SU-DHL-6 (cell line): ENCODE measurements at regions not wholly inside any gene's neighbourhood (a gene's known extent, or its start where the extent isn't known, plus 50 kb on each side); places are given as distances from the start of the nearest gene placed in this dataset.

Experiments
- H2AFZ ChIP-seq: fragments of 200-600 bp; sonication (generic); 2 replicates; pipeline ENCODE4 v1.6.1; 2014; ENCODE audit warnings: low read depth, mild to moderate bottlenecking, moderate library complexity, mixed read lengths, antibody characterized with exemption, low read length; ENCODE audit not compliant: severe bottlenecking
- H3F3A ChIP-seq: fragments of 200-600 bp; shearing (Covaris generic); 2 replicates; pipeline ENCODE4 v1.6.0; 2016; ENCODE audit warnings: antibody characterized with exemption, mild to moderate bottlenecking; ENCODE audit not compliant: insufficient read depth
- H3K27ac ChIP-seq: fragments of 200-600 bp; sonication (generic); 2 replicates; pipeline ENCODE4 v1.5.1; 2016; ENCODE audit warnings: low read depth, mild to moderate bottlenecking, low read length, moderate library complexity, mixed read lengths
- H3K27me3 ChIP-seq: fragments of 200-600 bp; sonication (generic), shearing (Covaris generic); 2 replicates; pipeline ENCODE4 v1.6.0; 2014; ENCODE audit warnings: mild to moderate bottlenecking, low read length
- H3K36me3 ChIP-seq: fragments of 200-600 bp; sonication (generic); 2 replicates; pipeline ENCODE4 v1.6.1; 2014; ENCODE audit warnings: mild to moderate bottlenecking, low read length, mixed read lengths
- H3K4me2 ChIP-seq: fragments of 300-600, 200-600 bp; shearing (Covaris generic), sonication (generic); 2 replicates; pipeline ENCODE4 v1.6.0; 2014; ENCODE audit warnings: low read length, low read depth, mild to moderate bottlenecking; ENCODE audit not compliant: poor library complexity, severe bottlenecking
- H3K4me3 ChIP-seq: fragments of 200-600 bp; sonication (generic); 2 replicates; pipeline ENCODE4 v1.5.1; 2014; ENCODE audit warnings: antibody characterized with exemption, low read length, mild to moderate bottlenecking, mixed read lengths; ENCODE audit not compliant: insufficient read depth, poor library complexity, severe bottlenecking
- H3K79me2 ChIP-seq: fragments of 200-600 bp; sonication (generic); 2 replicates; pipeline ENCODE4 v1.6.1; 2014; ENCODE audit warnings: mild to moderate bottlenecking, low read length, moderate library complexity; ENCODE audit not compliant: insufficient read depth
- H3K9ac ChIP-seq: fragments of 200-600 bp; sonication (generic); 2 replicates; pipeline ENCODE4 v1.7.0; 2014; ENCODE audit warnings: mild to moderate bottlenecking, low read length
- H3K9me2 ChIP-seq: fragments of 200-600 bp; sonication (generic); replicated peaks from 2 replicates; pipeline ENCODE4 v1.6.1; 2014; ENCODE audit warnings: low read length; ENCODE audit not compliant: insufficient read depth
- H3K9me3 ChIP-seq: fragments of 200-600 bp; sonication (generic); 2 replicates; pipeline ENCODE4 v1.6.1; 2014; ENCODE audit warnings: low read length, mixed read lengths; ENCODE audit not compliant: insufficient read depth
- H4K20me1 ChIP-seq: fragments of 200-600 bp; sonication (generic); 2 replicates; pipeline ENCODE4 v1.6.1; 2014; ENCODE audit warnings: low read depth, mild to moderate bottlenecking, antibody characterized with exemption, low read length, moderate library complexity, mixed read lengths
- EZH2phosphoT487 ChIP-seq: fragments of 200-600 bp; sonication (generic), shearing (Covaris generic); conservative IDR thresholded peaks from 2 replicates; pipeline ENCODE4 v1.6.1; 2018; ENCODE audit warnings: mild to moderate bottlenecking, antibody characterized with exemption, low read length, moderate library complexity, mixed read lengths
- TF ChIP-seq, protein P1 (sequence below): fragments of 200-600 bp; sonication (generic); IDR thresholded peaks from one replicate; pipeline ENCODE4 v1.5.1; 2017; ENCODE audit warnings: antibody characterized with exemption, mild to moderate bottlenecking, low read length, moderate library complexity; ENCODE audit not compliant: insufficient read depth, poor library complexity, severe bottlenecking

DNA sequence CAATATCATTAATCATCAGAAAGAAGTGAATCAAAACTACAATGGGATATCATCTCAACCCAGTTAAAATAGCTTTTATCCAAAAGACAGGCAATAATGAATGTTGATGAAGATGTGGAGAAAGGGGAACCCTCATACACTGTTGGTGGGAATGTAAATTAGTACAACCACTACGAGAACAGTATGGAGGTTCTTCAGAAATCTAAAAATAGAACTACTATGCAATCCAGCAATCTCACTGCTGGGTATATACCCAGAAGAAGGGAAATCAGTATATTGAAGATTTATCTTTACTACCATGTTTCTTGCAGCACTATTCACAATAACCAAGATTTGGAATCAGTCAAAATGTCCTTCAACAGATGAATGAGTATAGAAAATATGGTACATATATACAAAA, 189.8 kb downstream of the HHIPL2 start:
- no peak overlapping the region for H3K4me3 ChIP-seq
- H3F3A ChIP-seq: no peaks in the 10 kb centered on the region
- H3K27me3 ChIP-seq: no peaks in the 10 kb centered on the region
- H3K36me3 ChIP-seq: no peaks in the 10 kb centered on the region
- H4K20me1 ChIP-seq: no peaks in the 10 kb centered on the region
- H3K9me2 ChIP-seq: no peaks in the 10 kb centered on the region
- no peaks in the 10 kb centered on the region for H3K79me2 ChIP-seq
- H3K9me3 ChIP-seq: no peaks in the 10 kb centered on the region
- TF ChIP-seq EZH2phosphoT487: no peak
- TF ChIP-seq, protein P1, sequence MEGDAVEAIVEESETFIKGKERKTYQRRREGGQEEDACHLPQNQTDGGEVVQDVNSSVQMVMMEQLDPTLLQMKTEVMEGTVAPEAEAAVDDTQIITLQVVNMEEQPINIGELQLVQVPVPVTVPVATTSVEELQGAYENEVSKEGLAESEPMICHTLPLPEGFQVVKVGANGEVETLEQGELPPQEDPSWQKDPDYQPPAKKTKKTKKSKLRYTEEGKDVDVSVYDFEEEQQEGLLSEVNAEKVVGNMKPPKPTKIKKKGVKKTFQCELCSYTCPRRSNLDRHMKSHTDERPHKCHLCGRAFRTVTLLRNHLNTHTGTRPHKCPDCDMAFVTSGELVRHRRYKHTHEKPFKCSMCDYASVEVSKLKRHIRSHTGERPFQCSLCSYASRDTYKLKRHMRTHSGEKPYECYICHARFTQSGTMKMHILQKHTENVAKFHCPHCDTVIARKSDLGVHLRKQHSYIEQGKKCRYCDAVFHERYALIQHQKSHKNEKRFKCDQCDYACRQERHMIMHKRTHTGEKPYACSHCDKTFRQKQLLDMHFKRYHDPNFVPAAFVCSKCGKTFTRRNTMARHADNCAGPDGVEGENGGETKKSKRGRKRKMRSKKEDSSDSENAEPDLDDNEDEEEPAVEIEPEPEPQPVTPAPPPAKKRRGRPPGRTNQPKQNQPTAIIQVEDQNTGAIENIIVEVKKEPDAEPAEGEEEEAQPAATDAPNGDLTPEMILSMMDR: no peak
- H3K4me2 ChIP-seq: no peak overlapping the region
- H2AFZ ChIP-seq: no peak overlapping the region
- H3K27ac ChIP-seq: no peak overlapping the region
- no peak overlapping the region for H3K9ac ChIP-seq

- TF ChIP-seq EZH2phosphoT487: no peak
- TF ChIP-seq, protein P1: no peak
- H3K9me2 ChIP-seq: no peaks in the 10 kb centered on the region
- no peaks in the 10 kb centered on the region for H4K20me1 ChIP-seq
- no peak overlapping the region for H2AFZ ChIP-seq
- H3F3A ChIP-seq: no peaks in the 10 kb centered on the region
- H3K27ac ChIP-seq: no peak overlapping the region
- no peaks in the 10 kb centered on the region for H3K9me3 ChIP-seq
- no peaks in the 10 kb centered on the region for H3K27me3 ChIP-seq
- H3K4me2 ChIP-seq: no peak overlapping the region
- H3K79me2 ChIP-seq: no peaks in the 10 kb centered on the region
- H3K9ac ChIP-seq: no peak overlapping the region
- no peak overlapping the region for H3K4me3 ChIP-seq
- no peaks in the 10 kb centered on the region for H3K36me3 ChIP-seq
Observed at GRCh38 chr1:222357252-222357651, 190.7 kb downstream of the HHIPL2 start.

GRCh38 chr1:222347627-222348026, 200.3 kb downstream of the HHIPL2 start:
- Histone ChIP-seq H3K79me2 (no peaks in the 10 kb centered on the region), H3K27me3 (no peaks in the 10 kb centered on the region), H3K4me3 (no peak overlapping the region), H3F3A (no peaks in the 10 kb centered on the region), H3K9me3 (no peaks in the 10 kb centered on the region), H2AFZ (no peak overlapping the region), H3K9me2 (no peaks in the 10 kb centered on the region), H3K36me3 (no peaks in the 10 kb centered on the region), H3K4me2 (no peak overlapping the region), H3K27ac (no peak overlapping the region), H4K20me1 (no peaks in the 10 kb centered on the region), H3K9ac (no peak overlapping the region)
- TF ChIP-seq EZH2phosphoT487: no peak
- TF ChIP-seq, protein P1: no peak

GRCh38 chr1:222346955-222347354, 200.9 kb downstream of the HHIPL2 start:
- H3K4me3 ChIP-seq: no peak overlapping the region
- H3K4me2 ChIP-seq: no peak overlapping the region
- H3K79me2 ChIP-seq: no peaks in the 10 kb centered on the region
- TF ChIP-seq, protein P1: no peak
- TF ChIP-seq EZH2phosphoT487: no peak
- H4K20me1 ChIP-seq: no peaks in the 10 kb centered on the region
- no peak overlapping the region for H3K27ac ChIP-seq
- H3K9ac ChIP-seq: no peak overlapping the region
- no peaks in the 10 kb centered on the region for H3K27me3 ChIP-seq
- H2AFZ ChIP-seq: no peak overlapping the region
- no peaks in the 10 kb centered on the region for H3F3A ChIP-seq
- no peaks in the 10 kb centered on the region for H3K9me3 ChIP-seq
- no peaks in the 10 kb centered on the region for H3K9me2 ChIP-seq
- H3K36me3 ChIP-seq: no peaks in the 10 kb centered on the region
